Mesenchymal stem cell (in vitro differentiated cells and primary cell): ENCODE measurements at regions not wholly inside any gene's neighbourhood (a gene's known extent, or its start where the extent isn't known, plus 50 kb on each side); places are given as distances from the start of the nearest gene placed in this dataset.
A peak's percentile ranks its signal among the peaks of the same experiment; 100 is the strongest.

Source experiments
- DNase-seq: peaks from one replicate; pipeline ENCODE4 v3.0.0-alpha.2; 2013
- H2AFZ ChIP-seq: one replicate; pipeline ENCODE4 v1.6.1; 2013; ENCODE audit warnings: low read depth, mild to moderate bottlenecking, control low read depth, inconsistent platforms, low read length, moderate library complexity
- H2AK5ac ChIP-seq: 2 replicates; pipeline ENCODE4 v1.6.1; 2013; ENCODE audit warnings: low read length, moderate library complexity, mild to moderate bottlenecking, inconsistent platforms; ENCODE audit not compliant: severe bottlenecking
- H2BK120ac ChIP-seq: one replicate; pipeline ENCODE4 v1.6.1; 2013; ENCODE audit warnings: low read depth, mild to moderate bottlenecking, inconsistent platforms, low read length, moderate library complexity
- H2BK12ac ChIP-seq, 2 experiments: one replicate each; pipeline ENCODE4 v1.6.1; 2013; ENCODE audit warnings: inconsistent platforms in 2 of 2, low read length in 2 of 2, mild to moderate bottlenecking in 2 of 2, moderate library complexity in 2 of 2, control low read depth in 1 of 2
- H2BK15ac ChIP-seq: one replicate; pipeline ENCODE4 v1.6.1; 2013; ENCODE audit warnings: mild to moderate bottlenecking, low read depth, inconsistent platforms; ENCODE audit not compliant: poor library complexity, severe bottlenecking
- H2BK5ac ChIP-seq: 2 replicates; pipeline ENCODE4 v1.6.1; 2013; ENCODE audit warnings: low read depth, mild to moderate bottlenecking, low read length, control low read depth, inconsistent platforms; ENCODE audit not compliant: poor library complexity, severe bottlenecking
- H3K14ac ChIP-seq, 2 experiments: one replicate each; pipeline ENCODE4 v1.6.1; 2013; ENCODE audit warnings: inconsistent platforms in 2 of 2, low read length in 2 of 2, control low read depth in 1 of 2, mild to moderate bottlenecking in 1 of 2, moderate library complexity in 1 of 2
- H3K18ac ChIP-seq, 2 experiments: one replicate each; pipeline ENCODE4 v1.6.1; 2013; ENCODE audit warnings: inconsistent platforms in 2 of 2, low read length in 2 of 2, control low read depth in 1 of 2, low read depth in 1 of 2, mild to moderate bottlenecking in 1 of 2
- H3K23ac ChIP-seq, 2 experiments: one replicate each; pipeline ENCODE4 v1.6.1; 2013; ENCODE audit warnings: inconsistent platforms in 2 of 2, low read length in 2 of 2, mild to moderate bottlenecking in 2 of 2, moderate library complexity in 2 of 2, control low read depth in 1 of 2
- H3K27ac ChIP-seq: 2 replicates; pipeline ENCODE4 v1.5.1; 2013; ENCODE audit warnings: mild to moderate bottlenecking, moderate library complexity, low read length, control low read depth, inconsistent platforms; ENCODE audit not compliant: poor library complexity, severe bottlenecking
- H3K27me3 ChIP-seq, 2 experiments: 2 replicates each; pipeline versions ENCODE4 v1.6.1 to v1.7.0; 2013; ENCODE audit warnings: low read length in 2 of 2, mild to moderate bottlenecking in 2 of 2, moderate library complexity in 2 of 2, control low read depth in 1 of 2, inconsistent platforms in 1 of 2; ENCODE audit not compliant: control insufficient read depth in 1 of 2, insufficient read depth in 1 of 2
- H3K36me3 ChIP-seq, 2 experiments: 2 replicates each; pipeline versions ENCODE4 v1.6.1 to v1.7.0; 2013; ENCODE audit warnings: low read length in 2 of 2, control low read depth in 1 of 2, inconsistent platforms in 1 of 2, low read depth in 1 of 2, mild to moderate bottlenecking in 1 of 2; ENCODE audit not compliant: insufficient read depth in 2 of 2, control insufficient read depth in 1 of 2
- H3K4ac ChIP-seq, 2 experiments: one replicate each; pipeline ENCODE4 v1.6.1; 2013; ENCODE audit warnings: inconsistent platforms in 2 of 2, low read length in 2 of 2, mild to moderate bottlenecking in 2 of 2, moderate library complexity in 2 of 2, control low read depth in 1 of 2, low read depth in 1 of 2
- H3K4me1 ChIP-seq: 2 replicates; pipeline ENCODE4 v1.6.1; 2013; ENCODE audit warnings: low read depth, low read length, control low read depth; ENCODE audit not compliant: control insufficient read depth, insufficient read depth
- H3K4me2 ChIP-seq: 2 replicates; pipeline ENCODE4 v1.6.1; 2013; ENCODE audit warnings: low read length, mild to moderate bottlenecking, inconsistent platforms; ENCODE audit not compliant: poor library complexity, severe bottlenecking
- H3K4me3 ChIP-seq, 2 experiments: 2 replicates each; pipeline versions ENCODE4 v1.5.1 to v1.7.0; 2013; ENCODE audit warnings: low read length in 2 of 2, mild to moderate bottlenecking in 2 of 2, control low read depth in 1 of 2, low read depth in 1 of 2; ENCODE audit not compliant: insufficient read depth in 1 of 2
- H3K79me1 ChIP-seq: replicated peaks from 2 replicates; pipeline ENCODE4 v1.6.1; 2013; ENCODE audit warnings: mild to moderate bottlenecking, control low read depth, low read length, inconsistent platforms; ENCODE audit not compliant: poor library complexity, severe bottlenecking
- H3K9ac ChIP-seq: 2 replicates; pipeline ENCODE4 v1.7.0; 2013; ENCODE audit warnings: mild to moderate bottlenecking, low read length, moderate library complexity
- H3K9me3 ChIP-seq: 2 replicates; pipeline ENCODE4 v1.7.0; 2013; ENCODE audit warnings: mild to moderate bottlenecking, low read length; ENCODE audit not compliant: control insufficient read depth
- H4K8ac ChIP-seq: one replicate; pipeline ENCODE4 v1.6.1; 2013; ENCODE audit warnings: inconsistent platforms, mild to moderate bottlenecking, low read length, moderate library complexity
- H4K91ac ChIP-seq: one replicate; pipeline ENCODE4 v1.6.1; 2013; ENCODE audit warnings: mild to moderate bottlenecking, low read length, inconsistent platforms
- WGBS: methylation state at CpG from one replicate; pipeline ENCODE4 v1.1.7; 2013; ENCODE audit warnings: mixed read lengths; 5-methylcytosine and 5-hydroxymethylcytosine counted together

- no peak overlapping the region for H4K91ac ChIP-seq
- DNase-seq = no peak
- H3K14ac ChIP-seq = no peak overlapping the region
- no peaks in the 10 kb centered on the region for H3K79me1 ChIP-seq
- H2AFZ ChIP-seq = no peak overlapping the region
- no peaks in the 10 kb centered on the region for H3K36me3 ChIP-seq
- H3K27ac ChIP-seq = no peak overlapping the region
- H4K8ac ChIP-seq = no peak overlapping the region
- H3K9me3 ChIP-seq = no peaks in the 10 kb centered on the region
- H3K4me3 ChIP-seq = no peak overlapping the region
- H3K27me3 ChIP-seq = no peaks in the 10 kb centered on the region
- WGBS = 62% methylated on average over 3 of the region's 4 CpGs
- no peak overlapping the region for H3K4me2 ChIP-seq
- no peak overlapping the region for H2AK5ac ChIP-seq
- H3K4ac ChIP-seq = no peak overlapping the region
- H2BK12ac ChIP-seq = no peak overlapping the region
- no peak overlapping the region for H3K23ac ChIP-seq
- H3K9ac ChIP-seq = peak overlapping the region; percentile 84
- no peak overlapping the region for H2BK15ac ChIP-seq
- no peak overlapping the region for H2BK120ac ChIP-seq
- no peak overlapping the region for H2BK5ac ChIP-seq
- H3K4me1 ChIP-seq = no peaks in the 10 kb centered on the region
- H3K18ac ChIP-seq = no peak overlapping the region
Measured at GRCh38 chr10:105953056-105953455, 1211.5 kb downstream of the SORCS1 start.

GRCh38 chr10:105952153-105952552 lies 1212.4 kb downstream of the SORCS1 start:
- no peak overlapping the region for H3K23ac ChIP-seq
- no peak overlapping the region for H2BK12ac ChIP-seq
- H2BK15ac ChIP-seq = no peak overlapping the region
- H4K91ac ChIP-seq = no peak overlapping the region
- no peak overlapping the region for H3K18ac ChIP-seq
- H3K4ac ChIP-seq = no peak overlapping the region
- H2BK5ac ChIP-seq = no peak overlapping the region
- no peak overlapping the region for H4K8ac ChIP-seq
- no peaks in the 10 kb centered on the region for H3K79me1 ChIP-seq
- DNase-seq = peak; percentile 37
- H3K9me3 ChIP-seq = no peaks in the 10 kb centered on the region
- no peak overlapping the region for H3K4me2 ChIP-seq
- no peak overlapping the region for H2AFZ ChIP-seq
- no peak overlapping the region for H3K14ac ChIP-seq
- no peaks in the 10 kb centered on the region for H3K27me3 ChIP-seq
- no peaks in the 10 kb centered on the region for H3K4me1 ChIP-seq
- WGBS = 4% methylated on average over 3 of the region's 3 CpGs
- H2AK5ac ChIP-seq = no peak overlapping the region
- H3K4me3 ChIP-seq = peak overlapping the region in 1 of 2 experiments; percentile 36
- peak overlapping the region; percentile 84 for H3K9ac ChIP-seq
- H3K36me3 ChIP-seq = no peaks in the 10 kb centered on the region
- no peak overlapping the region for H2BK120ac ChIP-seq
- H3K27ac ChIP-seq = no peak overlapping the region

GRCh38 chr10:105950410-105950809 lies 1214.1 kb downstream of the SORCS1 start:
- Histone ChIP-seq H3K18ac (no peak overlapping the region), H2BK12ac (no peak overlapping the region), H2BK5ac (no peak overlapping the region), H3K4me2 (no peak overlapping the region), H2BK120ac (no peak overlapping the region), H3K36me3 (no peaks in the 10 kb centered on the region), H3K4me1 (no peaks in the 10 kb centered on the region), H4K8ac (no peak overlapping the region), H3K79me1 (no peaks in the 10 kb centered on the region), H3K27ac (no peak overlapping the region), H4K91ac (no peak overlapping the region), H2BK15ac (no peak overlapping the region), H3K27me3 (no peaks in the 10 kb centered on the region), H2AFZ (no peak overlapping the region), H3K9ac (peak overlapping the region; percentile 30), H3K4ac (no peak overlapping the region), H3K23ac (no peak overlapping the region), H3K14ac (no peak overlapping the region), H3K4me3 (no peak overlapping the region), H3K9me3 (no peaks in the 10 kb centered on the region), H2AK5ac (no peak overlapping the region)
- peak; percentile 28 for DNase-seq
- 63% methylated on average over 2 of the region's 2 CpGs for WGBS

GRCh38 chr10:105949721-105950120 lies 1214.8 kb downstream of the SORCS1 start:
- no peak overlapping the region for H3K4me3 ChIP-seq
- no peak overlapping the region for H3K14ac ChIP-seq
- H3K18ac ChIP-seq = no peak overlapping the region
- H2BK12ac ChIP-seq = no peak overlapping the region
- no peak overlapping the region for H4K8ac ChIP-seq
- H3K79me1 ChIP-seq = no peaks in the 10 kb centered on the region
- no peaks in the 10 kb centered on the region for H3K4me1 ChIP-seq
- no peak overlapping the region for H2AFZ ChIP-seq
- H2BK15ac ChIP-seq = no peak overlapping the region
- H3K23ac ChIP-seq = no peak overlapping the region
- H2BK120ac ChIP-seq = no peak overlapping the region
- H3K27ac ChIP-seq = no peak overlapping the region
- 81% methylated on average over 1 of the region's 2 CpGs for WGBS
- no peaks in the 10 kb centered on the region for H3K27me3 ChIP-seq
- no peak for DNase-seq
- H3K4ac ChIP-seq = no peak overlapping the region
- no peaks in the 10 kb centered on the region for H3K9me3 ChIP-seq
- H3K36me3 ChIP-seq = no peaks in the 10 kb centered on the region
- no peak overlapping the region for H4K91ac ChIP-seq
- no peak overlapping the region for H2AK5ac ChIP-seq
- H3K4me2 ChIP-seq = no peak overlapping the region
- no peak overlapping the region for H3K9ac ChIP-seq
- no peak overlapping the region for H2BK5ac ChIP-seq
